ENCODE measurements at regions not wholly inside any gene's neighbourhood (a gene's known extent, or its start where the extent isn't known, plus 50 kb on each side); places are given as distances from the start of the nearest gene placed in this dataset.

- TF ChIP-seq, protein P1, sequence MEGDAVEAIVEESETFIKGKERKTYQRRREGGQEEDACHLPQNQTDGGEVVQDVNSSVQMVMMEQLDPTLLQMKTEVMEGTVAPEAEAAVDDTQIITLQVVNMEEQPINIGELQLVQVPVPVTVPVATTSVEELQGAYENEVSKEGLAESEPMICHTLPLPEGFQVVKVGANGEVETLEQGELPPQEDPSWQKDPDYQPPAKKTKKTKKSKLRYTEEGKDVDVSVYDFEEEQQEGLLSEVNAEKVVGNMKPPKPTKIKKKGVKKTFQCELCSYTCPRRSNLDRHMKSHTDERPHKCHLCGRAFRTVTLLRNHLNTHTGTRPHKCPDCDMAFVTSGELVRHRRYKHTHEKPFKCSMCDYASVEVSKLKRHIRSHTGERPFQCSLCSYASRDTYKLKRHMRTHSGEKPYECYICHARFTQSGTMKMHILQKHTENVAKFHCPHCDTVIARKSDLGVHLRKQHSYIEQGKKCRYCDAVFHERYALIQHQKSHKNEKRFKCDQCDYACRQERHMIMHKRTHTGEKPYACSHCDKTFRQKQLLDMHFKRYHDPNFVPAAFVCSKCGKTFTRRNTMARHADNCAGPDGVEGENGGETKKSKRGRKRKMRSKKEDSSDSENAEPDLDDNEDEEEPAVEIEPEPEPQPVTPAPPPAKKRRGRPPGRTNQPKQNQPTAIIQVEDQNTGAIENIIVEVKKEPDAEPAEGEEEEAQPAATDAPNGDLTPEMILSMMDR (conservative IDR thresholded peaks at IDR 0.05; ENCODE audit: low read depth, low read length), result no peak
- TF ChIP-seq EZH2 (IDR thresholded peaks at IDR 0.05; ENCODE audit: low read length, unreplicated experiment) (no peak), EZH2phosphoT487 (IDR thresholded peaks at IDR 0.05; ENCODE audit: borderline replicate concordance, low read length) (no peak)
Observed at GRCh38 chr7:109111086-109111485, 541.4 kb downstream of the DNAJB9 start.

Data from PC-3 (cell line).